K562 (cell line): ENCODE measurements at regions not wholly inside any gene's neighbourhood (a gene's known extent, or its start where the extent isn't known, plus 50 kb on each side); places are given as distances from the start of the nearest gene placed in this dataset.

ENCODE experiments used
- ATAC-seq: fragments of 200-7000 bp; cut with Tn5 transposase; 3 replicates; pipeline ENCODE4 v1.9.1; 2020; ENCODE audit warnings: moderate library complexity
- BruUV-seq: library from RNA; stranded (reverse); fragments of 400-500 nt; replicated peaks from 2 replicates; lab custom pipeline; 2021; lab: Mats Ljungman, UMichigan
- CTCF ChIA-PET: fragments of 300-600 bp; formaldehyde crosslinking; extraction: SDS; loops from one replicate; lab custom pipeline; 2021; ENCODE audit warnings: low intra/inter-chr PET ratio; lab: Yijun Ruan, JAX
- POLR2A ChIA-PET: fragments of 300-600, 350-650 bp; sonication (Branson Sonifier 250); formaldehyde crosslinking; extraction: SDS; loops from one replicate; lab custom pipeline; 2021; ENCODE audit warnings: antibody characterized with exemption, inconsistent platforms; lab: Yijun Ruan, JAX
- DNase-seq, 4 experiments: peaks; one replicate each; pipeline versions ENCODE4 v3.0.0 to v3.0.0-alpha.2; 2011 to 2018; ENCODE audit warnings: low spot score in 3 of 4, mixed read lengths in 3 of 4; ENCODE audit errors: extremely low read depth in 1 of 4
- FAIRE-seq: peaks from 2 replicates; lab custom pipeline; 2011; peaks lifted over from hg19 to GRCh38; lab: Jason Lieb, UNC
- H2AFZ ChIP-seq: 2 replicates; pipeline ENCODE4 v1.6.0; 2011; ENCODE audit warnings: low read depth, low read length, control low read depth, inconsistent platforms
- H3K27ac ChIP-seq: fragments of 200-600 bp; 3 replicates; pipeline ENCODE4 v1.8.0; 2011; ENCODE audit warnings: low read depth, mild to moderate bottlenecking, control low read depth, inconsistent platforms, low read length, moderate library complexity, mixed read lengths; ENCODE audit errors: extremely low read depth
- H3K27me3 ChIP-seq, 2 experiments: fragments of 300-600 bp in 1 of 2; 2 replicates in 1 of 2; 3 replicates in 1 of 2; pipeline versions ENCODE4 v1.6.0 to v1.8.0; 2011; ENCODE audit warnings: inconsistent platforms in 2 of 2, low read length in 2 of 2, mild to moderate bottlenecking in 1 of 2, mixed read lengths in 1 of 2, moderate library complexity in 1 of 2; ENCODE audit not compliant: control insufficient read depth in 2 of 2, insufficient read depth in 2 of 2
- H3K36me3 ChIP-seq: fragments of 300-600 bp; 3 replicates; pipeline ENCODE4 v1.8.0; 2011; ENCODE audit warnings: mild to moderate bottlenecking, low read length, inconsistent platforms; ENCODE audit not compliant: control insufficient read depth, insufficient read depth
- H3K4me1 ChIP-seq, 2 experiments: fragments of 200-600 bp in 1 of 2; replicated peaks in 1 of 2; 2 replicates in 1 of 2; 3 replicates in 1 of 2; pipeline versions ENCODE4 v1.5.1 to v1.8.0; 2011; ENCODE audit warnings: inconsistent platforms in 2 of 2, low read length in 2 of 2, mild to moderate bottlenecking in 1 of 2, mixed read lengths in 1 of 2, moderate library complexity in 1 of 2; ENCODE audit not compliant: control insufficient read depth in 2 of 2, insufficient read depth in 2 of 2
- H3K4me2 ChIP-seq: 2 replicates; pipeline ENCODE4 v1.6.1; 2011; ENCODE audit warnings: low read length, control low read depth, inconsistent platforms, mixed read lengths; ENCODE audit not compliant: insufficient read depth
- H3K4me3 ChIP-seq: fragments of 200-600 bp; sonication (generic), shearing (Covaris generic); 2 replicates; pipeline ENCODE4 v1.5.1; 2016; ENCODE audit warnings: control low read depth, inconsistent platforms
- H3K79me2 ChIP-seq: fragments of 200-600 bp; 3 replicates; pipeline ENCODE4 v1.8.0; 2011; ENCODE audit warnings: low read length, inconsistent platforms; ENCODE audit not compliant: control insufficient read depth, insufficient read depth
- H3K9ac ChIP-seq, 2 experiments: 2 replicates each; pipeline versions ENCODE4 v1.6.0 to v1.6.1; 2011; ENCODE audit warnings: low read depth in 2 of 2, low read length in 2 of 2, control low read depth in 1 of 2, inconsistent platforms in 1 of 2, mild to moderate bottlenecking in 1 of 2, mixed read lengths in 1 of 2; ENCODE audit not compliant: insufficient read depth in 1 of 2
- H3K9me1 ChIP-seq: one replicate; pipeline ENCODE4 v1.6.0; 2011; ENCODE audit warnings: inconsistent platforms, mild to moderate bottlenecking, low read length, moderate library complexity; ENCODE audit not compliant: control insufficient read depth, insufficient read depth
- H3K9me3 ChIP-seq: replicated peaks from 2 replicates; pipeline ENCODE4 v1.5.1; 2011; ENCODE audit warnings: low read depth, low read length, inconsistent platforms; ENCODE audit not compliant: control insufficient read depth, insufficient read depth
- H4K20me1 ChIP-seq: replicated peaks from 2 replicates; pipeline ENCODE4 v1.6.1; 2011; ENCODE audit warnings: low read length, inconsistent platforms, mixed read lengths; ENCODE audit not compliant: control insufficient read depth, insufficient read depth
- ATF7 ChIP-seq: fragments of 450-650 bp; IDR thresholded peaks from 2 replicates; pipeline ENCODE4 v1.7.1; 2014; ENCODE audit warnings: mild to moderate bottlenecking, moderate library complexity
- CC2D1A ChIP-seq: fragments of 450-650 bp; IDR thresholded peaks from 2 replicates; pipeline ENCODE4 v1.6.1; 2017; ENCODE audit warnings: mild to moderate bottlenecking
- HBP1 ChIP-seq: fragments of 450-650 bp; formaldehyde crosslinking; IDR thresholded peaks from 2 replicates; pipeline ENCODE4 v1.4.0; 2022; ENCODE audit warnings: missing genetic modification characterization
- LCOR ChIP-seq: sonication (generic); formaldehyde crosslinking; IDR thresholded peaks from 2 replicates; pipeline ENCODE4 v1.8.0; 2022; ENCODE audit warnings: mild to moderate bottlenecking, missing genetic modification reagents
- NFATC3 ChIP-seq: fragments of 450-650 bp; IDR thresholded peaks from 2 replicates; pipeline ENCODE4 v1.6.1; 2017; ENCODE audit warnings: mild to moderate bottlenecking
- PTRF ChIP-seq: fragments of 450-650 bp; IDR thresholded peaks from 2 replicates; pipeline ENCODE4 v1.6.1; 2016; ENCODE audit warnings: mild to moderate bottlenecking, missing genetic modification characterization, missing compliant biosample characterization
- SP1 ChIP-seq: sonication (generic); formaldehyde crosslinking; IDR thresholded peaks from 2 replicates; pipeline ENCODE4 v1.8.1; 2022; ENCODE audit warnings: mild to moderate bottlenecking, missing genetic modification reagents
- TBP ChIP-seq: optimal IDR thresholded peaks from 2 replicates; pipeline ENCODE3; 2011; ENCODE audit warnings: low read depth, low read length, improper control_type of control experiment
- TFE3 ChIP-seq: fragments of 450-650 bp; formaldehyde crosslinking; IDR thresholded peaks from 2 replicates; pipeline ENCODE4 v1.4.0; 2020; ENCODE audit warnings: mild to moderate bottlenecking, mixed read lengths
- TRIM24 ChIP-seq, 2 experiments: fragments of 450-650 bp; IDR thresholded peaks; 2 replicates each; pipeline ENCODE4 v1.6.1; 2016
- ZNF764 ChIP-seq: fragments of 250-450 bp; sonication (Bioruptor Pico); IDR thresholded peaks from 2 replicates; pipeline ENCODE4 v1.4.0; 2020; ENCODE audit warnings: low read depth, mild to moderate bottlenecking, moderate library complexity
- WGBS: fragments of 100-300 bp; shearing (Covaris generic); methylation state at CpG from one replicate; pipeline ENCODE4 v1.1.6; 2016; ENCODE audit warnings: low coverage, mixed read lengths; ENCODE audit not compliant: insufficient coverage; ENCODE audit errors: missing lambda C conversion rate; 5-methylcytosine and 5-hydroxymethylcytosine counted together
- in situ Hi-C: fragments of 300-500 bp; cut with MboI; formaldehyde crosslinking; loops from 4 replicates; pipeline ENCODE4 v1.15.0; 2018; ENCODE audit warnings: inconsistent platforms, mixed read lengths
- intact Hi-C: fragments of 100-400 bp; cut with micrococcal nuclease; formaldehyde crosslinking; loops from 2 replicates; pipeline ENCODE4 v1.14.2; 2022

- CTCF ChIA-PET, result no interaction called here
- Histone ChIP-seq H2AFZ (no peak overlapping the region), H4K20me1 (no peaks in the 10 kb centered on the region), H3K4me2 (no peak overlapping the region), H3K4me1 (no peaks in the 10 kb centered on the region), H3K27ac (no peak overlapping the region), H3K27me3 (no peaks in the 10 kb centered on the region), H3K4me3 (no peak overlapping the region), H3K9ac (no peak overlapping the region), H3K9me3 (no peaks in the 10 kb centered on the region), H3K9me1 (no peaks in the 10 kb centered on the region), H3K36me3 (no peaks in the 10 kb centered on the region), H3K79me2 (no peaks in the 10 kb centered on the region)
- no peak for FAIRE-seq
- BruUV-seq, result no TSS peak
- intact Hi-C loops (no loop called here), in situ Hi-C loops (no loop called here)
- no peak for ATAC-seq
- no peak for TF ChIP-seq TFE3 (CRISPR knock-in tag)
- TF ChIP-seq TBP, result no peak
- no peak for TF ChIP-seq HBP1 (CRISPR knock-in tag)
- TF ChIP-seq LCOR (CRISPR knock-in tag), result no peak
- TF ChIP-seq ATF7, result no peak
- TF ChIP-seq PTRF, result no peak
- no peak for TF ChIP-seq TRIM24 (IDR thresholded peaks at IDR 0.05)
- TF ChIP-seq CC2D1A, result no peak
- no peak for TF ChIP-seq SP1 (CRISPR knock-in tag)
- TF ChIP-seq ZNF764 (CRISPR knock-in tag), result no peak
- no peak for TF ChIP-seq NFATC3
- POLR2A ChIA-PET, result no interaction called here
- no peak for DNase-seq
- 2% methylated on average over 2 of the region's 2 CpGs for WGBS
Measured at GRCh38 chr18:37869051-37869450, 303.5 kb upstream of the CELF4 start.
